ENCODE measurements at regions not wholly inside any gene's neighbourhood (a gene's known extent, or its start where the extent isn't known, plus 50 kb on each side); places are given as distances from the start of the nearest gene placed in this dataset.
"Not testable (repeated sequence)": the region's sequence is repeated elsewhere in the genome, so short reads cannot be mapped to it uniquely, and the experiment has no call there.

DNA sequence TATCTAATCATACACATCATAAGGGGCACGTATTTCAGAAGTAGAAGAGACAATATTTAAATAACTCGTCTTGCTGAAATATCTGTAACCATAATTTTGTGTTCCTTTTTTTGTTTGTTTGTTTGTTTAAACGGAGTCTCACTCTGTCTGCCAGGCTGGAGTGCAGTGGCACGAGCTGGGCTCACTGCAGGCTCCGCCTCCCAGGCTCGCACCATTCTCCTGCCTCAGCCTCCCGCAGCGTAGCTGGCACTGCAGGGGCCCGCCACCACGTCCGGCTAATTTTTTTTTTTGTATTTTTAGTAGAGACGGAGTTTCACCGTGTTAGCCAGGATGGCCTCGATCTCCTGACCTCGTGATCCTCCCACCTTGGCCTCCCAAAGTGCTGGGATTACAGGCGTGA, 248.9 kb downstream of the KCNJ3 start:
- TF ChIP-seq, protein P1, sequence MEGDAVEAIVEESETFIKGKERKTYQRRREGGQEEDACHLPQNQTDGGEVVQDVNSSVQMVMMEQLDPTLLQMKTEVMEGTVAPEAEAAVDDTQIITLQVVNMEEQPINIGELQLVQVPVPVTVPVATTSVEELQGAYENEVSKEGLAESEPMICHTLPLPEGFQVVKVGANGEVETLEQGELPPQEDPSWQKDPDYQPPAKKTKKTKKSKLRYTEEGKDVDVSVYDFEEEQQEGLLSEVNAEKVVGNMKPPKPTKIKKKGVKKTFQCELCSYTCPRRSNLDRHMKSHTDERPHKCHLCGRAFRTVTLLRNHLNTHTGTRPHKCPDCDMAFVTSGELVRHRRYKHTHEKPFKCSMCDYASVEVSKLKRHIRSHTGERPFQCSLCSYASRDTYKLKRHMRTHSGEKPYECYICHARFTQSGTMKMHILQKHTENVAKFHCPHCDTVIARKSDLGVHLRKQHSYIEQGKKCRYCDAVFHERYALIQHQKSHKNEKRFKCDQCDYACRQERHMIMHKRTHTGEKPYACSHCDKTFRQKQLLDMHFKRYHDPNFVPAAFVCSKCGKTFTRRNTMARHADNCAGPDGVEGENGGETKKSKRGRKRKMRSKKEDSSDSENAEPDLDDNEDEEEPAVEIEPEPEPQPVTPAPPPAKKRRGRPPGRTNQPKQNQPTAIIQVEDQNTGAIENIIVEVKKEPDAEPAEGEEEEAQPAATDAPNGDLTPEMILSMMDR (IDR thresholded peaks at IDR 0.05), result not testable (repeated sequence)
- TF ChIP-seq TAF1 (IDR thresholded peaks at IDR 0.05; ENCODE audit: borderline replicate concordance, low read depth, low read length); POLR2AphosphoS5 (IDR thresholded peaks at IDR 0.05; ENCODE audit: low read depth, low read length); GABPA (IDR thresholded peaks at IDR 0.05; ENCODE audit: low read depth); MXI1 (IDR thresholded peaks at IDR 0.05; ENCODE audit: low read depth, low read length); RFX5 (IDR thresholded peaks at IDR 0.05; ENCODE audit: low read length); RXRA (IDR thresholded peaks at IDR 0.05; ENCODE audit: borderline replicate concordance, low read depth); RAD21 (IDR thresholded peaks at IDR 0.05; ENCODE audit: low read length); EZH2phosphoT487 (IDR thresholded peaks at IDR 0.05; ENCODE audit: borderline replicate concordance, low read depth): not testable (repeated sequence)
- TF ChIP-seq, protein P2, sequence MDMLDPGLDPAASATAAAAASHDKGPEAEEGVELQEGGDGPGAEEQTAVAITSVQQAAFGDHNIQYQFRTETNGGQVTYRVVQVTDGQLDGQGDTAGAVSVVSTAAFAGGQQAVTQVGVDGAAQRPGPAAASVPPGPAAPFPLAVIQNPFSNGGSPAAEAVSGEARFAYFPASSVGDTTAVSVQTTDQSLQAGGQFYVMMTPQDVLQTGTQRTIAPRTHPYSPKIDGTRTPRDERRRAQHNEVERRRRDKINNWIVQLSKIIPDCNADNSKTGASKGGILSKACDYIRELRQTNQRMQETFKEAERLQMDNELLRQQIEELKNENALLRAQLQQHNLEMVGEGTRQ (IDR thresholded peaks at IDR 0.05; ENCODE audit: borderline replicate concordance, low read depth, low read length), result not testable (repeated sequence)
- TF ChIP-seq, protein P3, sequence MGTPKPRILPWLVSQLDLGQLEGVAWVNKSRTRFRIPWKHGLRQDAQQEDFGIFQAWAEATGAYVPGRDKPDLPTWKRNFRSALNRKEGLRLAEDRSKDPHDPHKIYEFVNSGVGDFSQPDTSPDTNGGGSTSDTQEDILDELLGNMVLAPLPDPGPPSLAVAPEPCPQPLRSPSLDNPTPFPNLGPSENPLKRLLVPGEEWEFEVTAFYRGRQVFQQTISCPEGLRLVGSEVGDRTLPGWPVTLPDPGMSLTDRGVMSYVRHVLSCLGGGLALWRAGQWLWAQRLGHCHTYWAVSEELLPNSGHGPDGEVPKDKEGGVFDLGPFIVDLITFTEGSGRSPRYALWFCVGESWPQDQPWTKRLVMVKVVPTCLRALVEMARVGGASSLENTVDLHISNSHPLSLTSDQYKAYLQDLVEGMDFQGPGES (IDR thresholded peaks at IDR 0.05; ENCODE audit: low read depth, low read length), result not testable (repeated sequence)
- TF ChIP-seq, protein P4, sequence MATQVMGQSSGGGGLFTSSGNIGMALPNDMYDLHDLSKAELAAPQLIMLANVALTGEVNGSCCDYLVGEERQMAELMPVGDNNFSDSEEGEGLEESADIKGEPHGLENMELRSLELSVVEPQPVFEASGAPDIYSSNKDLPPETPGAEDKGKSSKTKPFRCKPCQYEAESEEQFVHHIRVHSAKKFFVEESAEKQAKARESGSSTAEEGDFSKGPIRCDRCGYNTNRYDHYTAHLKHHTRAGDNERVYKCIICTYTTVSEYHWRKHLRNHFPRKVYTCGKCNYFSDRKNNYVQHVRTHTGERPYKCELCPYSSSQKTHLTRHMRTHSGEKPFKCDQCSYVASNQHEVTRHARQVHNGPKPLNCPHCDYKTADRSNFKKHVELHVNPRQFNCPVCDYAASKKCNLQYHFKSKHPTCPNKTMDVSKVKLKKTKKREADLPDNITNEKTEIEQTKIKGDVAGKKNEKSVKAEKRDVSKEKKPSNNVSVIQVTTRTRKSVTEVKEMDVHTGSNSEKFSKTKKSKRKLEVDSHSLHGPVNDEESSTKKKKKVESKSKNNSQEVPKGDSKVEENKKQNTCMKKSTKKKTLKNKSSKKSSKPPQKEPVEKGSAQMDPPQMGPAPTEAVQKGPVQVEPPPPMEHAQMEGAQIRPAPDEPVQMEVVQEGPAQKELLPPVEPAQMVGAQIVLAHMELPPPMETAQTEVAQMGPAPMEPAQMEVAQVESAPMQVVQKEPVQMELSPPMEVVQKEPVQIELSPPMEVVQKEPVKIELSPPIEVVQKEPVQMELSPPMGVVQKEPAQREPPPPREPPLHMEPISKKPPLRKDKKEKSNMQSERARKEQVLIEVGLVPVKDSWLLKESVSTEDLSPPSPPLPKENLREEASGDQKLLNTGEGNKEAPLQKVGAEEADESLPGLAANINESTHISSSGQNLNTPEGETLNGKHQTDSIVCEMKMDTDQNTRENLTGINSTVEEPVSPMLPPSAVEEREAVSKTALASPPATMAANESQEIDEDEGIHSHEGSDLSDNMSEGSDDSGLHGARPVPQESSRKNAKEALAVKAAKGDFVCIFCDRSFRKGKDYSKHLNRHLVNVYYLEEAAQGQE (IDR thresholded peaks at IDR 0.05; ENCODE audit: low read depth, low read length), result not testable (repeated sequence)
- TF ChIP-seq, protein P5, sequence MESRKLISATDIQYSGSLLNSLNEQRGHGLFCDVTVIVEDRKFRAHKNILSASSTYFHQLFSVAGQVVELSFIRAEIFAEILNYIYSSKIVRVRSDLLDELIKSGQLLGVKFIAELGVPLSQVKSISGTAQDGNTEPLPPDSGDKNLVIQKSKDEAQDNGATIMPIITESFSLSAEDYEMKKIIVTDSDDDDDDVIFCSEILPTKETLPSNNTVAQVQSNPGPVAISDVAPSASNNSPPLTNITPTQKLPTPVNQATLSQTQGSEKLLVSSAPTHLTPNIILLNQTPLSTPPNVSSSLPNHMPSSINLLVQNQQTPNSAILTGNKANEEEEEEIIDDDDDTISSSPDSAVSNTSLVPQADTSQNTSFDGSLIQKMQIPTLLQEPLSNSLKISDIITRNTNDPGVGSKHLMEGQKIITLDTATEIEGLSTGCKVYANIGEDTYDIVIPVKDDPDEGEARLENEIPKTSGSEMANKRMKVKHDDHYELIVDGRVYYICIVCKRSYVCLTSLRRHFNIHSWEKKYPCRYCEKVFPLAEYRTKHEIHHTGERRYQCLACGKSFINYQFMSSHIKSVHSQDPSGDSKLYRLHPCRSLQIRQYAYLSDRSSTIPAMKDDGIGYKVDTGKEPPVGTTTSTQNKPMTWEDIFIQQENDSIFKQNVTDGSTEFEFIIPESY (IDR thresholded peaks at IDR 0.05; ENCODE audit: borderline replicate concordance, low read depth), result not testable (repeated sequence)
- TF ChIP-seq, protein P6, sequence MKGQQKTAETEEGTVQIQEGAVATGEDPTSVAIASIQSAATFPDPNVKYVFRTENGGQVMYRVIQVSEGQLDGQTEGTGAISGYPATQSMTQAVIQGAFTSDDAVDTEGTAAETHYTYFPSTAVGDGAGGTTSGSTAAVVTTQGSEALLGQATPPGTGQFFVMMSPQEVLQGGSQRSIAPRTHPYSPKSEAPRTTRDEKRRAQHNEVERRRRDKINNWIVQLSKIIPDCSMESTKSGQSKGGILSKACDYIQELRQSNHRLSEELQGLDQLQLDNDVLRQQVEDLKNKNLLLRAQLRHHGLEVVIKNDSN (IDR thresholded peaks at IDR 0.05; ENCODE audit: borderline replicate concordance, low read depth), result not testable (repeated sequence)
